Dendritic cell treated with granulocyte-macrophage colony-stimulating factor and Interleukin-4, amounts not matched to agents 40 ng/mL and 50 ng/mL, for 4 days (primary cell): ENCODE measurements at regions not wholly inside any gene's neighbourhood (a gene's known extent, or its start where the extent isn't known, plus 50 kb on each side); places are given as distances from the start of the nearest gene placed in this dataset.

Source experiments
- H3K27ac Mint-ChIP-seq: one replicate; pipeline ENCODE4 v1.8.0; 2022; ENCODE audit warnings: mild to moderate bottlenecking, mixed read lengths
- H3K27me3 Mint-ChIP-seq: one replicate; pipeline ENCODE4 v1.8.0; 2022; ENCODE audit warnings: mild to moderate bottlenecking, mixed read lengths
- H3K36me3 Mint-ChIP-seq: one replicate; pipeline ENCODE4 v1.8.0; 2022; ENCODE audit warnings: low read depth, mixed read lengths
- H3K4me1 Mint-ChIP-seq: one replicate; pipeline ENCODE4 v1.8.0; 2022; ENCODE audit warnings: low read depth, mixed read lengths
- H3K4me3 Mint-ChIP-seq: one replicate; pipeline ENCODE4 v1.8.0; 2022; ENCODE audit warnings: mild to moderate bottlenecking, moderate library complexity, mixed read lengths
- H3K9me3 Mint-ChIP-seq: one replicate; pipeline ENCODE4 v1.8.0; 2022; ENCODE audit warnings: mixed read lengths
- intact Hi-C: fragments of 100-400 bp; cut with micrococcal nuclease; formaldehyde crosslinking; loops from one replicate; pipeline ENCODE4 v1.15.0; 2022

- Mint-ChIP-seq H3K9me3 (peaks cover 22% of the 10 kb centered on the region), H3K36me3 (no peaks in the 10 kb centered on the region), H3K27me3 (no peaks in the 10 kb centered on the region), H3K27ac (no peak overlapping the region), H3K4me3 (no peak overlapping the region), H3K4me1 (no peaks in the 10 kb centered on the region)
- intact Hi-C loops: no loop called here
Measured at GRCh38 chr18:77530732-77531131, 281.1 kb downstream of the GALR1 start.

- H3K4me3 Mint-ChIP-seq: no peak overlapping the region
- no peaks in the 10 kb centered on the region for H3K4me1 Mint-ChIP-seq
- no peak overlapping the region for H3K27ac Mint-ChIP-seq
- H3K27me3 Mint-ChIP-seq: no peaks in the 10 kb centered on the region
- H3K36me3 Mint-ChIP-seq: no peaks in the 10 kb centered on the region
- H3K9me3 Mint-ChIP-seq: peaks cover 31% of the 10 kb centered on the region
- intact Hi-C loops: no loop called here
Measured at GRCh38 chr18:77539860-77540259, 290.2 kb downstream of the GALR1 start.

DNA sequence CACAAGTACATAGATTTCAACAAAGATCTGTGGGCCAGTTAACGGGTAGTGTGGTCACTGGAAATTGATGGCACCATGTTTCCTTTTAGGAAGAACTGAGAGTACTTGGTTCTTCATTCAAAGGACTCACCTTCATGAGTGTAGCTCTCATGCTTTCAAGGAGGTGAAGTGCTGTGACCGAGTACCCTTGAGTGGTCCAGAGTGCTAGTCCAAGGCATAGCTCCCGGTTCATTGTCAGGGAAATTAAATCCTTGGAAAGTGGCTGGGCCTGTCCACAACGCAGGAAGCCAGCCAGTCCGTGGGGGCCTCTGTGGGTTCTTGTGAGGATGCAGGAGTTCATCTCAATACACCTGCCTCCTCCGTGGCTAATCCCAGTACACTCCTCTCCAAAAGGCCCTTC is 295.1 kb downstream of the GALR1 start:
- H3K4me1 Mint-ChIP-seq: no peaks in the 10 kb centered on the region
- intact Hi-C loops: no loop called here

DNA sequence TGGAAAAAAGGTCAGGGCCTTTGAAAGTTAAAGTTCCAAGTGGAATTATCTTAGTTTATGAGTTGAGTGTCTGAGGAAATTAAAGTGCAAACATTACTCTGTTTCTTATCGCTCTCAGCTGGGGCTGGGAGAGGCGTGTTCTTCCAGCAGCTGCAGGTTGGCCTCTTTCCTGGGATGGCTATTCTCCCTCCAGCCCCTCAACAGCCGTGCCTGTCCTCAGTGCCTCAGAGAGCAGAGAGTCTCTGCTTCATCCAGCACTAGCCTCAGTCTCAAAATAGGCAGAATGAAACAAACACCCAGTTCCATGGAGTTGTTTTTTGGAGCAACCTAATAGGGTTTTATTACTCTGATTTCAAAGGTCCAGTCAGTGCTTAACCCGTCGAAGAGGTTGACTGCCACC is 298.1 kb downstream of the GALR1 start:
- H3K9me3 Mint-ChIP-seq: no peaks in the 10 kb centered on the region

More for the DNA sequence above, 295.1 kb downstream of the GALR1 start:
- H3K4me3 Mint-ChIP-seq: no peak overlapping the region
- peaks cover 4% of the 10 kb centered on the region for H3K9me3 Mint-ChIP-seq
- no peak overlapping the region for H3K27ac Mint-ChIP-seq
- no peaks in the 10 kb centered on the region for H3K36me3 Mint-ChIP-seq
- H3K27me3 Mint-ChIP-seq: no peaks in the 10 kb centered on the region

GRCh38 chr18:77548790-77549420 is 299.3 kb downstream of the GALR1 start:
- no peak overlapping the region for H3K4me3 Mint-ChIP-seq
- no peaks in the 10 kb centered on the region for H3K36me3 Mint-ChIP-seq
- H3K4me1 Mint-ChIP-seq: no peaks in the 10 kb centered on the region
- H3K27ac Mint-ChIP-seq: no peak overlapping the region
- intact Hi-C loops: no loop called here
- H3K27me3 Mint-ChIP-seq: no peaks in the 10 kb centered on the region
- no peaks in the 10 kb centered on the region for H3K9me3 Mint-ChIP-seq

More for the DNA sequence above, 298.1 kb downstream of the GALR1 start:
- H3K4me1 Mint-ChIP-seq: no peaks in the 10 kb centered on the region
- intact Hi-C loops: no loop called here
- no peak overlapping the region for H3K4me3 Mint-ChIP-seq
- no peaks in the 10 kb centered on the region for H3K36me3 Mint-ChIP-seq
- H3K27me3 Mint-ChIP-seq: no peaks in the 10 kb centered on the region
- H3K27ac Mint-ChIP-seq: no peak overlapping the region

- no peak overlapping the region for H3K27ac Mint-ChIP-seq
Measured at GRCh38 chr18:77550625-77551024, 301.0 kb downstream of the GALR1 start.

DNA sequence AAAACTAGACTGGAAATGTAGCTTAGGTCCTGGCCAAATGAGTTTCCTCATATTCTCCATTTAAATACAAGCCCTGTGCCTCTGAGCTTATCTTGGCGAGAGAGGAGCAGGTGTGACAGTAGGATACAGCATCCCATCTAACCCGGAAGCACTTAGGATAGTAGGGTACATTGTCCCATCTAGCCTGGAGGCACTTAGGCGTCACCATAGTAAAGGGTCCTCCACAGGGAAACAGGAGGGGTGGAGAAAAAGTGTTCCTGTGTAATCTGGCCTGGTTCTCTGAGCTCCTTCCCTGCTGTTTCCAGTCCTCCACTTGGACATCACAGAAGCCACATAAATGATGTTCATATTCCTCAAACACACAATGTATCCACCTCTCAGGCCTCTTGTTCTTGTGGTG is 301.4 kb downstream of the GALR1 start:
- Mint-ChIP-seq H3K4me3 (no peak overlapping the region), H3K4me1 (no peaks in the 10 kb centered on the region), H3K36me3 (no peaks in the 10 kb centered on the region), H3K9me3 (no peaks in the 10 kb centered on the region), H3K27me3 (no peaks in the 10 kb centered on the region), H3K27ac (no peak overlapping the region)
- intact Hi-C loops: no loop called here

More at GRCh38 chr18:77550625-77551024, 301.0 kb downstream of the GALR1 start:
- H3K27me3 Mint-ChIP-seq: no peaks in the 10 kb centered on the region
- intact Hi-C loops: no loop called here
- H3K36me3 Mint-ChIP-seq: no peaks in the 10 kb centered on the region
- H3K4me3 Mint-ChIP-seq: no peak overlapping the region
- H3K9me3 Mint-ChIP-seq: no peaks in the 10 kb centered on the region
- H3K4me1 Mint-ChIP-seq: no peaks in the 10 kb centered on the region

GRCh38 chr18:77552945-77553344 is 303.3 kb downstream of the GALR1 start:
- Mint-ChIP-seq H3K4me3 (no peak overlapping the region), H3K4me1 (no peaks in the 10 kb centered on the region), H3K27ac (no peak overlapping the region), H3K27me3 (no peaks in the 10 kb centered on the region), H3K36me3 (no peaks in the 10 kb centered on the region), H3K9me3 (no peaks in the 10 kb centered on the region)
- intact Hi-C loops: no loop called here

- H3K4me1 Mint-ChIP-seq: no peaks in the 10 kb centered on the region
- no peaks in the 10 kb centered on the region for H3K36me3 Mint-ChIP-seq
- no peak overlapping the region for H3K27ac Mint-ChIP-seq
- no peaks in the 10 kb centered on the region for H3K27me3 Mint-ChIP-seq
- intact Hi-C loops: no loop called here
- H3K9me3 Mint-ChIP-seq: no peaks in the 10 kb centered on the region
- H3K4me3 Mint-ChIP-seq: no peak overlapping the region
Measured at GRCh38 chr18:77554061-77554460, 304.4 kb downstream of the GALR1 start.

DNA sequence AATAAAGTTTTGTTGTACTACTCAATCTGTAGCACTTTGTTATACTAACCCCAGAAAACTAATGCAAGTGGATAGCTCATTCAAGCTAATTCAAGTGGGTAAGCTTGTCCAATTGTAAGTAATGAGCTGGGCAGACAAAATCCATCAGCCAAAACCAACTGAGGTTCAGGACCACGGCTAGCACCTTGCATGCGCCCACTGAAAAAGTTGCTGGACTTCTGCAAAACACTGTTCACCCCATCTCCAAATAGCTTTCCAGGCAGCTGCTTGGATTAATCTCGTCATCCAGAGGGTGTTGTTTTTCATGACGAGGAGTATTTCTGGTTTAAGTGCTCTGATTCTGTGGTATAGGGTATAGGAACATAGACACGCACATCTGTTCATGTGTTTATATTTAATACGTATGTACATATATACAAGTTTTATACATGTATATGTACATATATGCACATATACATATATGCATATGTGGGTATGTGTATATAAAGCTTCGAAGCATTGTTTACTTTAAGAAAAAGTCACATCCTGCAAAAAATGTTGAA is 307.5 kb downstream of the GALR1 start:
- H3K36me3 Mint-ChIP-seq: no peaks in the 10 kb centered on the region
- H3K4me1 Mint-ChIP-seq: no peaks in the 10 kb centered on the region
- no peak overlapping the region for H3K27ac Mint-ChIP-seq
- intact Hi-C loops: no loop called here
- no peak overlapping the region for H3K4me3 Mint-ChIP-seq
- no peaks in the 10 kb centered on the region for H3K9me3 Mint-ChIP-seq
- no peaks in the 10 kb centered on the region for H3K27me3 Mint-ChIP-seq

DNA sequence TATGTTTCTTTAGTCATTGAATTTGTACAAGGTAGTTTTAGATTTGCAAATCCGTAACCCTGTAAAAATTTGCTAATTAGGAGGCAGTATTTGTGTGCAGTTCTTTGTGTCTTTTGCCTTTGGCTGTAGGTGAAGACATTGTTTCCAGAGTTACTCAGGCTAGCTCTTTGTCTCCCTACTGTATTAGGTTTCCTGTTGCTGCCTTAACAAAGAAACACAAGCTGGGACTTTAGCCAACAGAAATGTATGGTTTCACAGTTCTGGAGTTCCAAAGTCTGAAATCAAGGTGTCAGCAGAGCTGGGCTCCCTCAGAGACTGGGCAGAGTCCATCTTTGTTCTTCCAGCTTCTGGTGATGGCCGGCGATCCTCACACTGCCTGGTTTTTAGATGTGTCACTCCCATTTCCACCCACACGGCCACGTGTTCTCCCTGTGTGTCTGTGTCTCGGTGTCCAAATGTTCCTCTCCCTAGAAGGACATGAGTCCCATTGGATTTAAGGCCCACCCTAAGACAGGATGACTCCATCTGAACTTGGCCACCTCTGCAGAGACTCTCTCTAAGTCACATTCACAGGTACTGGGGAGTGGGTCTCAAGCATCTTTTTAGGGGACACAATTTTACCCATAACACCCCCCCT is 309.7 kb downstream of the GALR1 start:
- intact Hi-C loops: no loop called here
- no peak overlapping the region for H3K4me3 Mint-ChIP-seq
- no peaks in the 10 kb centered on the region for H3K36me3 Mint-ChIP-seq
- H3K27ac Mint-ChIP-seq: no peak overlapping the region
- H3K4me1 Mint-ChIP-seq: no peaks in the 10 kb centered on the region
- H3K27me3 Mint-ChIP-seq: no peaks in the 10 kb centered on the region
- H3K9me3 Mint-ChIP-seq: no peaks in the 10 kb centered on the region

DNA sequence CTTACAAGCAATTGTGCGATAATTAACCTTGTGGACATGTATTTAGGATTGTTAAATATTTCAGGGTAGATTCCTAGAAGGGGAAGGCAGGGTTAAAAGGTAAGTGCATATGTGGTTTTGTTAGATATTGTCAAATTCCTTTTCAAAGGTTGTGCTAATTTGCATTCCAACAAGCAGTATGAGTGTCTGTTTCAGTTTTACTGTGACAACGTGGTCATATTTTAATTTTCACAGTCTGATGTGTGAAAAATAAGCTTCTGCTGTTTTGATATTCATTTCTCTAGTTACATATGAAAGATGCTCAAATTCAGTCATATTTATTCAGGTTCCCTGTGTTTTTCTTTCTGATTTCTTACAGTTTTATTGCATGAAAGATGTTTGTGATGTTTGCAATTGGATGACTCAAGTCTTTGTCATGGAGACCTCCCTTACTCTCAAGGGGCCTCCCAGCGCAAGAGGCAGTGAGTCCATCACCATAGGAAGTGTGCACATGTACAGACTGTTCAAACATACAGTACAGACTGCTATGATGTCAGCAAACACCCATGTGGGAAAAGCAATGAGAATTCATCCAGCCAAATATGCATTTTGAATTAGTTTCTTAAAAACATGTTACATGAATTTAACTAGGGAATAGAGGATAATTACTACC is 310.8 kb downstream of the GALR1 start:
- intact Hi-C loops: no loop called here

DNA sequence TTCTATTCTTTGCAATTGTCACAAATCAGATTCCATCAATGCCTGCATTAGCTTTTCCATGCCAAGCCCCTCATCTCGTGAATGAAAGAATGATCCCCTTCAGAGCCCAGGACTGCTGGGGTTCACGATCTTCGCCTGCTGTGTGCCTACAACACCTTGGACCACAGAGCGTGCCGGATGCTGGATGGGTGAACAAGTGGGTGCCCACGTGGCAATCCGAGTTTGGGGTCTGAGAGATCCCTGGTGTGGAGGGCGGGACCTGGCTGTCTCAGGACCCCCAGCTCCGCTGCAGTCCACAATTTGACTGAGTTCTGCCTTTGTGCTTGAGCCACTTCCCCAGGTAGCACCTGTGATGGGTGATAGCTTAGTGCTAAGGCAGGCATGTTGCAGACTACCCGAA is 317.0 kb downstream of the GALR1 start:
- H3K27me3 Mint-ChIP-seq: no peaks in the 10 kb centered on the region

More for the DNA sequence above, 310.8 kb downstream of the GALR1 start:
- Mint-ChIP-seq H3K4me1 (no peaks in the 10 kb centered on the region), H3K9me3 (no peaks in the 10 kb centered on the region), H3K27ac (no peak overlapping the region), H3K36me3 (no peaks in the 10 kb centered on the region), H3K4me3 (no peak overlapping the region), H3K27me3 (no peaks in the 10 kb centered on the region)

DNA sequence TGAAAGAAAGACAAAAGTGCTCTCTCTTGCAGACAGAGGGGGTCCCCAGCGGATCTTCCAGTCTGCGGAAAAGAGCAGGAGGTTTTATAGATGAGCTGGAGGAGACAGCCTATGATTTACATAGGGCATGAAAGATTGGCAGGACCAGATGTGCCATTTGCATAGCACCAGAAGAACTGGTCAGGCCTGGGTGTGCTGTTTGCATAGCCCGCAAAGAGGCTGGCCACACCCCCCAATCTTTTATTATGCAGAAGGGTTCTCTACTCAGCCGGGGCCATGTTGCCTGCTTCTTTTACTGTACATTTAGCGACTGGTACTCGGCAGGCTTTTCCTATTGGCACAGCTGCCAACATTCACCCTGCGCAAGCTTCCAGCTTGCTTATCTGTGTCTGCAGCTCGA is 317.6 kb downstream of the GALR1 start:
- Mint-ChIP-seq H3K27ac (no peak overlapping the region), H3K27me3 (no peaks in the 10 kb centered on the region)

More for the DNA sequence above, 317.0 kb downstream of the GALR1 start:
- no peak overlapping the region for H3K27ac Mint-ChIP-seq
- peaks cover 34% of the 10 kb centered on the region for H3K9me3 Mint-ChIP-seq
- no peak overlapping the region for H3K4me3 Mint-ChIP-seq
- intact Hi-C loops: no loop called here
- H3K4me1 Mint-ChIP-seq: no peaks in the 10 kb centered on the region
- no peaks in the 10 kb centered on the region for H3K36me3 Mint-ChIP-seq

More for the DNA sequence above, 317.6 kb downstream of the GALR1 start:
- Mint-ChIP-seq H3K9me3 (peaks cover 34% of the 10 kb centered on the region), H3K36me3 (no peaks in the 10 kb centered on the region), H3K4me1 (no peaks in the 10 kb centered on the region), H3K4me3 (no peak overlapping the region)
- intact Hi-C loops: no loop called here
